H9 (cell line): ENCODE measurements at regions not wholly inside any gene's neighbourhood (a gene's known extent, or its start where the extent isn't known, plus 50 kb on each side); places are given as distances from the start of the nearest gene placed in this dataset.

Experiments used
- DNase-seq: peaks from one replicate; pipeline ENCODE4 v3.0.0-alpha.2; 2017
- H2AFZ ChIP-seq: one replicate; pipeline ENCODE4 v1.6.1; 2013; ENCODE audit warnings: mild to moderate bottlenecking, low read length, control low read depth, moderate library complexity
- H2AK5ac ChIP-seq: 2 replicates; pipeline ENCODE4 v1.6.1; 2013; ENCODE audit warnings: low read length, control low read depth, mixed read lengths; ENCODE audit not compliant: insufficient read length
- H2BK120ac ChIP-seq: one replicate; pipeline ENCODE4 v1.6.1; 2013; ENCODE audit warnings: low read depth, mild to moderate bottlenecking, low read length, control low read depth, inconsistent platforms; ENCODE audit not compliant: poor library complexity, severe bottlenecking
- H2BK12ac ChIP-seq: 2 replicates; pipeline ENCODE4 v1.6.1; 2013; ENCODE audit warnings: low read length, control low read depth, mixed read lengths, low read depth; ENCODE audit not compliant: insufficient read length
- H2BK15ac ChIP-seq: 2 replicates; pipeline ENCODE4 v1.6.1; 2013; ENCODE audit warnings: low read depth, low read length, control low read depth
- H2BK20ac ChIP-seq: one replicate; pipeline ENCODE4 v1.6.1; 2013; ENCODE audit warnings: low read depth, mild to moderate bottlenecking, low read length, control low read depth, inconsistent platforms; ENCODE audit not compliant: poor library complexity, severe bottlenecking
- H2BK5ac ChIP-seq: 2 replicates; pipeline ENCODE4 v1.6.1; 2013; ENCODE audit warnings: low read length, control low read depth, mixed read lengths; ENCODE audit not compliant: insufficient read length
- H3K14ac ChIP-seq: 2 replicates; pipeline ENCODE4 v1.6.1; 2013; ENCODE audit warnings: low read length, control low read depth; ENCODE audit not compliant: insufficient read depth
- H3K18ac ChIP-seq: 2 replicates; pipeline ENCODE4 v1.6.1; 2013; ENCODE audit warnings: low read depth, mild to moderate bottlenecking, mixed read lengths, low read length, control low read depth; ENCODE audit not compliant: insufficient read length
- H3K23ac ChIP-seq: 2 replicates; pipeline ENCODE4 v1.6.1; 2013; ENCODE audit warnings: low read length, control low read depth, mixed read lengths, low read depth; ENCODE audit not compliant: insufficient read length
- H3K23me2 ChIP-seq: 2 replicates; pipeline ENCODE4 v1.6.1; 2013; ENCODE audit warnings: low read depth, mild to moderate bottlenecking, mixed read lengths, low read length, control low read depth; ENCODE audit not compliant: insufficient read length, poor library complexity, severe bottlenecking
- H3K27ac ChIP-seq: 2 replicates; pipeline ENCODE4 v1.5.1; 2013; ENCODE audit warnings: low read length, control low read depth, mixed read lengths, low read depth; ENCODE audit not compliant: insufficient read length
- H3K27me3 ChIP-seq: 2 replicates; pipeline ENCODE4 v1.6.1; 2013; ENCODE audit warnings: low read length, control low read depth, inconsistent platforms; ENCODE audit not compliant: insufficient read depth
- H3K4ac ChIP-seq: 2 replicates; pipeline ENCODE4 v1.6.1; 2013; ENCODE audit warnings: low read depth, mild to moderate bottlenecking, control low read depth, inconsistent platforms, low read length, moderate library complexity
- H3K4me1 ChIP-seq: 2 replicates; pipeline ENCODE4 v1.6.1; 2013; ENCODE audit warnings: low read length, control low read depth, inconsistent platforms; ENCODE audit not compliant: insufficient read depth
- H3K4me2 ChIP-seq: 2 replicates; pipeline ENCODE4 v1.6.1; 2013; ENCODE audit warnings: low read length, control low read depth, mixed read lengths; ENCODE audit not compliant: insufficient read length, insufficient read depth
- H3K56ac ChIP-seq: 2 replicates; pipeline ENCODE4 v1.6.1; 2013; ENCODE audit warnings: low read depth, mild to moderate bottlenecking, mixed read lengths, low read length, control low read depth; ENCODE audit not compliant: insufficient read length
- H3K79me1 ChIP-seq: 2 replicates; pipeline ENCODE4 v1.6.1; 2013; ENCODE audit warnings: low read depth, mild to moderate bottlenecking, moderate library complexity, low read length, control low read depth, inconsistent platforms; ENCODE audit not compliant: insufficient read depth, poor library complexity, severe bottlenecking
- H3K79me2 ChIP-seq: 2 replicates; pipeline ENCODE4 v1.6.1; 2013; ENCODE audit warnings: low read length, control low read depth, inconsistent platforms; ENCODE audit not compliant: insufficient read depth
- H3K9ac ChIP-seq: 2 replicates; pipeline ENCODE4 v1.6.1; 2013; ENCODE audit warnings: low read length, control low read depth, mixed read lengths; ENCODE audit not compliant: insufficient read length; ENCODE audit errors: extremely low read depth
- H3K9me3 ChIP-seq: one replicate; pipeline ENCODE4 v1.6.1; 2013; ENCODE audit warnings: low read depth, low read length, inconsistent platforms; ENCODE audit not compliant: control insufficient read depth
- H3T11ph ChIP-seq: one replicate; pipeline ENCODE4 v1.6.1; 2013; ENCODE audit warnings: mild to moderate bottlenecking, low read length, control low read depth, inconsistent platforms
- H4K20me1 ChIP-seq: one replicate; pipeline ENCODE4 v1.6.1; 2013; ENCODE audit not compliant: control insufficient read depth, insufficient read length, insufficient read depth
- H4K5ac ChIP-seq: 2 replicates; pipeline ENCODE4 v1.6.1; 2013; ENCODE audit warnings: low read depth, mild to moderate bottlenecking, mixed read lengths, low read length, control low read depth; ENCODE audit not compliant: insufficient read length
- H4K8ac ChIP-seq: replicated peaks from 2 replicates; pipeline ENCODE4 v1.6.1; 2013; ENCODE audit warnings: low read length, control low read depth, mixed read lengths, low read depth; ENCODE audit not compliant: insufficient read length
- H4K91ac ChIP-seq: 2 replicates; pipeline ENCODE4 v1.6.1; 2013; ENCODE audit warnings: low read depth, mild to moderate bottlenecking, moderate library complexity, mixed read lengths, low read length, control low read depth; ENCODE audit not compliant: insufficient read length
- H3K27ac Mint-ChIP-seq, 3 experiments: 2 replicates in 2 of 3; 3 replicates in 1 of 3; pipeline ENCODE4 v1.8.0; 2020 to 2021; ENCODE audit warnings: mixed read lengths in 3 of 3, mild to moderate bottlenecking in 1 of 3, moderate library complexity in 1 of 3
- H3K27me3 Mint-ChIP-seq: 2 replicates; pipeline ENCODE4 v1.8.0; 2021; ENCODE audit warnings: low read depth, mild to moderate bottlenecking, moderate library complexity, mixed read lengths
- H3K36me3 Mint-ChIP-seq, 3 experiments: 2 replicates in 2 of 3; 3 replicates in 1 of 3; pipeline ENCODE4 v1.8.0; 2020 to 2021; ENCODE audit warnings: low read depth in 3 of 3, mixed read lengths in 3 of 3; ENCODE audit not compliant: insufficient read depth in 1 of 3
- H3K4me1 Mint-ChIP-seq, 2 experiments: 2 replicates each; pipeline ENCODE4 v1.8.0; 2020; ENCODE audit warnings: mixed read lengths in 2 of 2
- H3K4me3 Mint-ChIP-seq, 2 experiments: 2 replicates in 1 of 2; 3 replicates in 1 of 2; pipeline ENCODE4 v1.8.0; 2020 to 2021; ENCODE audit warnings: mild to moderate bottlenecking in 2 of 2, mixed read lengths in 2 of 2, moderate library complexity in 1 of 2
- H3K9me3 Mint-ChIP-seq, 2 experiments: 2 replicates in 1 of 2; 3 replicates in 1 of 2; pipeline ENCODE4 v1.8.0; 2020; ENCODE audit warnings: mild to moderate bottlenecking in 2 of 2, mixed read lengths in 2 of 2, moderate library complexity in 1 of 2
- CTCF ChIP-seq: fragments of 200-600 bp; sonication (generic); conservative IDR thresholded peaks from 3 replicates; pipeline ENCODE4 v1.8.0; 2021; ENCODE audit warnings: antibody characterized with exemption, mild to moderate bottlenecking
- WGBS: extraction: QIAGEN DNeasy Blood & Tissue Kit; methylation state at CpG from one replicate; pipeline ENCODE4 v1.1.7; 2013; ENCODE audit warnings: missing lambda C conversion rate, low lambda C conversion rate, mixed read lengths; ENCODE audit not compliant: insufficient read length; ENCODE audit errors: extremely low coverage; 5-methylcytosine and 5-hydroxymethylcytosine counted together

DNA sequence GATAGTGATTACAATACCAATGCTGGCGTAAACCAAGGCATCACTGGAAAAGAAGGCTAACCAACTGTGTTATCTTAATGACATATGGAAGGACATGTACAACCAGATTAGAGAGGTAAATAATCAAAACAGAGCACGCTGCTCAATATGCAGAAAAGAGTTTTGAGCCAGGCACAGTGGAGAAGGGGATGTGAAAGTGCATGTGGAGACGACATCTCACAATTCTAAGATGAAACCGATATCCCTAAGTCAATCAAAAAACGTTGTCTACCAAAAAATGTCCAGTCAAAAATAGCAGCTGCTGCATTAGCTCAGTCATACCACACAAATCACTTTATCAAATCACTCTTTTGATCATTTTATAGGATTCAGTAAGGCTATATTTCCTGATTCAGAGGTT is 116.3 kb upstream of the OLIG2 start:
- Histone ChIP-seq H4K8ac (no peak overlapping the region), H2BK15ac (no peak overlapping the region), H2BK12ac (no peak overlapping the region), H3K14ac (no peak overlapping the region), H3K27ac (no peak overlapping the region), H3T11ph (no peak overlapping the region), H2AFZ (no peak overlapping the region), H3K18ac (no peak overlapping the region), H2BK5ac (no peak overlapping the region), H3K4me1 (no peaks in the 10 kb centered on the region), H3K27me3 (no peaks in the 10 kb centered on the region), H2AK5ac (no peak overlapping the region), H3K4me2 (no peak overlapping the region), H3K9me3 (no peaks in the 10 kb centered on the region), H3K9ac (no peak overlapping the region), H2BK120ac (no peak overlapping the region), H4K5ac (no peak overlapping the region), H3K79me2 (no peaks in the 10 kb centered on the region), H4K91ac (no peak overlapping the region), H3K23ac (no peak overlapping the region), H3K56ac (no peak overlapping the region), H3K79me1 (no peaks in the 10 kb centered on the region), H3K23me2 (no peaks in the 10 kb centered on the region), H3K4ac (no peak overlapping the region), H2BK20ac (no peak overlapping the region), H4K20me1 (no peaks in the 10 kb centered on the region)
- WGBS = no CpG with 5 or more reads among the region's 5 CpGs
- no peak overlapping the region for H3K4me3 Mint-ChIP-seq
- H3K27ac Mint-ChIP-seq = no peak overlapping the region
- H3K4me1 Mint-ChIP-seq = no peaks in the 10 kb centered on the region; a peak in 1 of 4 replicates
- TF ChIP-seq CTCF = no peak
- 0 out of 7 replicates have a peak, but pooled peaks cover 0 to 2% (median 0%) of the 10 kb centered on the region in 3 experiments for H3K36me3 Mint-ChIP-seq
- H3K9me3 Mint-ChIP-seq = peaks cover 0 to 5% of the 10 kb centered on the region in 2 experiments; a peak in 2 of 5 replicates
- H3K27me3 Mint-ChIP-seq = no peaks in the 10 kb centered on the region; the same call in none of the 2 replicates
- DNase-seq = no peak
